ENCODE measurements at regions not wholly inside any gene's neighbourhood (a gene's known extent, or its start where the extent isn't known, plus 50 kb on each side); places are given as distances from the start of the nearest gene placed in this dataset.
A peak's percentile ranks its signal among the peaks of the same experiment; 100 is the strongest.

- DNase-seq = no peak
These were observed 69.4 kb upstream of the SMIM36 start for GRCh38 chr17:55580596-55581133.

GRCh38 chr17:55577687-55578086 lies 66.4 kb upstream of the SMIM36 start:
- DNase-seq = peak; percentile 23

- DNase-seq = peak; percentile 18
These were observed 65.8 kb upstream of the SMIM36 start for GRCh38 chr17:55576996-55577586.

- no peak for DNase-seq
These were observed 65.2 kb upstream of the SMIM36 start for GRCh38 chr17:55576237-55576995.

GRCh38 chr17:55575058-55575636 lies 63.9 kb upstream of the SMIM36 start:
- DNase-seq = no peak

- DNase-seq = no peak
These were observed 61.3 kb upstream of the SMIM36 start for GRCh38 chr17:55572599-55572998.

- no peak for DNase-seq
These were observed 60.9 kb upstream of the SMIM36 start for GRCh38 chr17:55572139-55572538.

- DNase-seq = no peak
These were observed 59.8 kb upstream of the SMIM36 start for GRCh38 chr17:55571095-55571494.

- no peak for DNase-seq
These were observed 59.1 kb upstream of the SMIM36 start for GRCh38 chr17:55570391-55570790.

GRCh38 chr17:55567240-55568214 lies 56.3 kb upstream of the SMIM36 start:
- no peak for DNase-seq

- no peak for DNase-seq
These were observed 52.8 kb upstream of the SMIM36 start for GRCh38 chr17:55564081-55564480.

- no peak for DNase-seq
These were observed 52.1 kb upstream of the SMIM36 start for GRCh38 chr17:55563363-55563762.

GRCh38 chr17:55561973-55562495 lies 50.8 kb upstream of the SMIM36 start:
- no peak for DNase-seq

- no peak for DNase-seq
These were observed 50.2 kb upstream of the SMIM36 start for GRCh38 chr17:55561316-55561972.
